Aorta (tissue), 5 donors: ENCODE measurements at regions not wholly inside any gene's neighbourhood (a gene's known extent, or its start where the extent isn't known, plus 50 kb on each side); places are given as distances from the start of the nearest gene placed in this dataset.

Source experiments
- ATAC-seq: fragments of 200-7000 bp; cut with Tn5 transposase; one replicate; pipeline ENCODE4 v1.9.1; 2022; ENCODE audit warnings: moderate library complexity; ENCODE audit not compliant: low FRiP score
- DNase-seq, 2 donors: peaks; one replicate each; pipeline ENCODE4 v3.0.0-alpha.2; 2020
- H3K27ac ChIP-seq, 2 donors: one replicate each; pipeline ENCODE4 v1.5.1; 2013; ENCODE audit warnings: low read length in 2 of 2, mild to moderate bottlenecking in 2 of 2, moderate library complexity in 2 of 2, control low read depth in 1 of 2, inconsistent platforms in 1 of 2, low read depth in 1 of 2
- H3K27me3 ChIP-seq, 2 donors: one replicate each; pipeline ENCODE4 v1.6.1; 2013; ENCODE audit warnings: control low read depth in 1 of 2, low read length in 1 of 2, mild to moderate bottlenecking in 1 of 2, moderate library complexity in 1 of 2; ENCODE audit not compliant: insufficient read depth in 2 of 2, control insufficient read depth in 1 of 2
- H3K36me3 ChIP-seq, 2 donors: one replicate each; pipeline ENCODE4 v1.6.1; 2013; ENCODE audit warnings: control low read depth in 1 of 2, low read length in 1 of 2, mild to moderate bottlenecking in 1 of 2; ENCODE audit not compliant: insufficient read depth in 2 of 2, control insufficient read depth in 1 of 2
- H3K4me1 ChIP-seq, 2 donors: one replicate each; pipeline ENCODE4 v1.6.1; 2013; ENCODE audit warnings: low read length in 2 of 2, control low read depth in 1 of 2, mild to moderate bottlenecking in 1 of 2, moderate library complexity in 1 of 2; ENCODE audit not compliant: insufficient read depth in 2 of 2, control insufficient read depth in 1 of 2
- H3K4me3 ChIP-seq, 2 donors: one replicate each; pipeline ENCODE4 v1.5.1; 2013; ENCODE audit warnings: low read length in 2 of 2, control low read depth in 1 of 2, mild to moderate bottlenecking in 1 of 2
- H3K9me3 ChIP-seq: one replicate; pipeline ENCODE4 v1.6.1; 2013; ENCODE audit warnings: mild to moderate bottlenecking, low read length; ENCODE audit not compliant: control insufficient read depth
- WGBS, 2 donors: extraction: QIAGEN DNeasy Blood & Tissue Kit; methylation state at CpG; one replicate each; pipeline ENCODE4 v1.1.7; 2013; 5-methylcytosine and 5-hydroxymethylcytosine counted together
- intact Hi-C, 2 donors: fragments of 100-400 bp; cut with DNase I; formaldehyde crosslinking; loops; one replicate each; pipeline versions ENCODE4 v1.14.2 to v1.15.0; 2022
- donor health status: healthy with polysubstance abuse.
- donor health status: Bipolar disorder and iron deficiency.
- donor health status: DM: no; HTN: no; CAD: no.
- donor health status: DM: no; HTN: no; CAD: no.
- donor health status: DM: yes; HTN: yes; CAD: no.

DNA sequence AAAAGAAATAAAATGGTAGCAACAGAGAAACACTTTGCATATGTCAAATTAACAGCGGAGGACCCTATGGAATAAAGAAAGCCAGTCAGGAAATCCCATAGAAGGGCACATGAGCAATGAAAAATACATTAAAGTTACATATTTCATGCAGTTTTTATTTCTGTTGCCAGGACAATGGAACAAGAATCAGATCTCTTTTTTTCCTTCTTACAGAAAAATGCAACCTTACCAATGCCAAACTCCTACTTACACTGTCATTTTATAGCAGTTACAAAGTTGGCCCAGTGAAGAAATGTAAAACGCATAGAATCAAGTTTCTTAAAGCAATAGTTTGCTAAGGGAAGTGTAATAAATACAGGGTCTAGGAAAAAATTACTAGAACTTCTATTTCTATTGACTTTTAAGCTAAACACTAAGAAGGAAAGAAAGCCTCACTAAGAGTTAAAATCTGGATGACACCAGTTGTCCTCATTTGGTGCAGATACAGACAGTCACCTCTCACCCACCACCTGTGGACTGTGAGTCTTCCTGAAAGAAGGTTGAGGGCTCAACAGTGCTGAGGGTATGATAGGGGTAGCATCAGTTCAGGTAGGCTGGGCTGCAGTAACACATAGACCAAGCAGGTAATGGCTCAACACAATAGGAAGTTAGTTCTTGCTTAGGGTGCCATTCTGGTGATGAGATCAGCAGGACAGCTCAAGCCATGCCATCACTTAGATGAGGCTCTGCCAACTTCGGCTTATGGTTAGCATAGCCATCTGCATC is 224.6 kb downstream of the ANAPC10 start:
- H3K9me3 ChIP-seq, result no peaks in the 10 kb centered on the region
- ATAC-seq, result no peak
- no peaks in the 10 kb centered on the region for H3K36me3 ChIP-seq
- DNase-seq, result no peak
- H3K4me1 ChIP-seq, result no peaks in the 10 kb centered on the region
- intact Hi-C loops, result no loop called here
- WGBS, 2 donors, result 81 to 88% methylated on average over 3 of the region's 3 CpGs
- no peak overlapping the region for H3K4me3 ChIP-seq
- no peaks in the 10 kb centered on the region for H3K27me3 ChIP-seq
- no peak overlapping the region for H3K27ac ChIP-seq

DNA sequence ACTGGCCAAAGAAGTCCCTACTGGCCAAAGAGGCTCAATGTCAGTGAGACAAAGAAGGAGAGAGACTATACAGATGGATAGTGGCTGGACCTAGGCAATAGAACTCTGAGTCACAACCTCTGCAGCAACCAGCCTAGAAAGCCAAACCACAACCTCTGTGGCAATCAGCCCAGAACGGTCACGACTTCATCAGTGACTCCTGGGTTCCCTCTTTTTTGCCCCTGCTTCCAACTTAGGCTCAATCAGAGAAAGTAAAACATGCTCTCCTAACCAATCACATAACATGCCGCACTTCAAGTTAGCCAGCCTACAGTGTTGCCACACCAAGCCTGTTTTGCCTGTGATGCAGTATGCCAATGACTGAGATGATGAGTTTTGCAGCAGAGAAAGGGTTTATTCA is 203.4 kb downstream of the ANAPC10 start:
- no peaks in the 10 kb centered on the region for H3K4me1 ChIP-seq
- H3K27ac ChIP-seq, result no peak overlapping the region
- intact Hi-C loops, result no loop called here
- WGBS, 2 donors, result 80 to 87% methylated on average over 3 of the region's 3 CpGs
- no peaks in the 10 kb centered on the region for H3K27me3 ChIP-seq
- H3K36me3 ChIP-seq, result no peaks in the 10 kb centered on the region
- no peaks in the 10 kb centered on the region for H3K9me3 ChIP-seq
- ATAC-seq, result no peak
- H3K4me3 ChIP-seq, result no peak overlapping the region
- DNase-seq, result peak in 1 of 2 donors; percentile 71

DNA sequence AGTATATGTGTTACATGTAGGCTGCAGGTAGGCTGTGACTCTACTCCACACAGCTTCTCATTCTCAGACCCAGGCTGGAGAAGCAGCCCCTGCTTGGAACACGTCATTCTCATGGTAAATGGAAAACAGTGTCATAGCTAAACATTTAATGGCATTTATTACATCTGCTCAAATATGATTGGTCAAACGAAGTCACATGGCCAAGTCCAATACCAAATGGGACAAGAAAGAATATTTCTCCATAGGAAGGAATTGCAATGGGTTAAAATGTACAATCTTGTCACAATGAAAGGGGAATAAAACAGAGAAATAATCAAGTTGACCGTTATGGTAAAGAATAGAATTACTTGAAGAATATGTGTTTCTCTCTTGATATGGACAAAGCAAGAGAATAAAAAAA is 198.6 kb downstream of the ANAPC10 start:
- no peak overlapping the region for H3K4me3 ChIP-seq
- no peaks in the 10 kb centered on the region for H3K9me3 ChIP-seq
- WGBS, 2 donors, result 87 to 88% methylated on average over 3 of the region's 3 CpGs
- ATAC-seq (no peak), DNase-seq (no peak)
- H3K27ac ChIP-seq, result no peak overlapping the region
- no peaks in the 10 kb centered on the region for H3K36me3 ChIP-seq
- H3K4me1 ChIP-seq, result no peaks in the 10 kb centered on the region
- no peaks in the 10 kb centered on the region for H3K27me3 ChIP-seq
- intact Hi-C loops, result no loop called here

DNA sequence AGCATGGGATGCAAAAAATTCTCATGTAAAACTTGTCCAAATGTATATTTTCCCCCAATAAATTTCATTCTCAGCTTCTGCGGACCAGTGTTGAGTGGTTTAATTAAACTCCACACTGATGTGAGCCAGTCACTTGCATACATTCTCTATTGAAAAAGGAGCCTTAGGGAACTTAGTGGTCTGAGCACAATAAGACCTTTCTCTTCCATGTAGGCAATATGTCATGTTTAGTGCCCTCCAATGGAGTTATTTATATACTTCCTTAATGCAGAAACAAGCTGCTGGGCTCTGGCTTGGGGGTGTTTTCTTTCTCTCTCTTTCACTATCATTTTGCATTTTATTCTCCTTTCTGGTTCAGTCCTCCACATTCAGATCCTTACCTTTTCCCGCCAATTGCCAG is 196.9 kb downstream of the ANAPC10 start:
- Histone ChIP-seq H3K27ac (no peak overlapping the region), H3K9me3 (no peaks in the 10 kb centered on the region), H3K4me3 (no peak overlapping the region), H3K4me1 (no peaks in the 10 kb centered on the region), H3K36me3 (no peaks in the 10 kb centered on the region), H3K27me3 (no peaks in the 10 kb centered on the region)
- WGBS, 2 donors, result 92 to 97% methylated on average over 2 of the region's 2 CpGs
- ATAC-seq (no peak), DNase-seq (no peak)
- intact Hi-C loops, result no loop called here

DNA sequence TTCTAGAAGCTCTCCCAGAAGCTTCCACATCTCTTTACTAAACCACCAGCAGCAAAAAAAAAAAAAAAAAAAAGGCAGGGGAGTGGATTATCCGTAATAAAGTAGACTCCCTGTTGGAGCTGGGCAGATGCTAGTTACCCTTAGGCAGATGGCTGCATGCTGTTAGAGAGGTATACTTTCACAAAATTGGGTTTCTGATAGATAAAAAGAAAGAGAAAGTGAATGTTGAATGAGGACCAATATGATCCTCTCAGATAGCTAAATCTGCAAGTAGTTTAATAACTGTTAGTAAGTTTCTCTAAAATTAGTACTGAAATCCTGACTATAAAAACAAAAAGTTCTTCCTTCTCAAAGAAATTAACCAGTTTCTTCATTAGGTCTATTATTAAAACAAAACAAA is 195.4 kb downstream of the ANAPC10 start:
- ATAC-seq (no peak), DNase-seq (no peak)
- H3K27me3 ChIP-seq, result no peaks in the 10 kb centered on the region
- intact Hi-C loops, result no loop called here
- no peak overlapping the region for H3K4me3 ChIP-seq
- no peaks in the 10 kb centered on the region for H3K4me1 ChIP-seq
- H3K36me3 ChIP-seq, result no peaks in the 10 kb centered on the region
- WGBS, 2 donors, result 62 to 71% methylated on average over 1 of the region's 1 CpG
- H3K9me3 ChIP-seq, result no peaks in the 10 kb centered on the region
- no peak overlapping the region for H3K27ac ChIP-seq

DNA sequence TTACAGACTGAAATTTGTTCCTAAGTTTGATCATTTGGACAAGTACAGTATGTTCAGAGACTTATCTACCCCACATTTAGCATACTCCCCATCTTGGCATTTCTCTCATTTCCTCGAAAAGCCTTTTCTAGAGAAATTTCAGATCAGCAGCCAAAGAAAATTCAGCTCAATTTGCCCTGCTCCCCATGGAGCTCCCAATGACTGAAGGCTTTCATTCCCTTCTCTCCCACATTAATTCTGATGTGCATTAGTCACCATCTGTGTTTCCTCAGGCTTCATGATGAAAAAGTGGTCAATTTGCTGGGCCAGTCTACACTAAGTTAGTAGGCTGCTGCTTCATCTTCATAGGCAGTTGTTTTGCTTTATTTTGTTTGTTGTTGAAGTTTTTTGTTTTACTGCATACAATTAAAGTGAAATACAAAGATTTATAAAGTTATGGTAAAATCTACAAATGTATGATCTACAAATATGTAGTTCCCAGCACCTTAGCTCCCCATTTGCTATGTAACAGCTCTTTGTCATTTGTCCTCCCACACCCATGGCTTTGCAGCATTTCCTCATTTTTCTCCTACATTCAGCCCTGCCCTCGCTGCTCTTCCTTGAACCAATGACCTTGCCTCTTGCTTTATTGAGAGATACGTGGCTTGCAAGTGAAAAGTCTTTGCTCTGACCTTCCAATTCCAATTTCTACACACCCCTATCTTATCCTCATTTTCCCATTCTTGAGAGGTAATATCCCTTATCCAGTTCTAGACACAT is 193.9 kb downstream of the ANAPC10 start:
- ATAC-seq, result no peak
- Histone ChIP-seq H3K27me3 (no peaks in the 10 kb centered on the region), H3K9me3 (no peaks in the 10 kb centered on the region), H3K27ac (no peak overlapping the region), H3K4me3 (no peak overlapping the region), H3K36me3 (no peaks in the 10 kb centered on the region), H3K4me1 (no peaks in the 10 kb centered on the region)
- no peak for DNase-seq
- WGBS, 2 donors, result 59 to 60% methylated on average over 3 of the region's 3 CpGs
- intact Hi-C loops, result no loop called here

DNA sequence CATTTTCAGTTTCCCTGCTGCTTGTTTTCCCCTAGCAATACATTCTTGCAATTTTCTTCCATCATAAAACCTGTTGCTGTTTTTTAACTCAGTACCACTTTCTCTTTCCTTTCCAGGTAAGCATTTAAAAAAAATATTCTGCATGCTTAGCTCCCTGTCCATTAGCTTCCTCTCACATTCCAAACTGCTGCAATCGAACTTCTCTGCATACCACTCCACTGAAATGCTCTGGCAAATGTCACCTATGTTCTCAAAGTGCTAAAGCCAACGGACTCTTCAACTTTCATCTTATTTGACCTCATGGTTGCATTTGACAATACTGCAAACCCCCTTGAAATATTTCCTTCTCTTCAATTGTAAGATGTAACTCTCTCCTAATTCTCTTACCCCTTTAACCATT is 192.7 kb downstream of the ANAPC10 start:
- H3K4me1 ChIP-seq, result peaks cover 0 to 4% of the 10 kb centered on the region in 2 donors
- H3K9me3 ChIP-seq, result no peaks in the 10 kb centered on the region
- H3K4me3 ChIP-seq, result no peak overlapping the region
- intact Hi-C loops, result no loop called here
- no peaks in the 10 kb centered on the region for H3K27me3 ChIP-seq
- WGBS, 2 donors, result 64 to 66% methylated on average over 2 of the region's 2 CpGs
- DNase-seq, result no peak
- no peak overlapping the region for H3K27ac ChIP-seq
- H3K36me3 ChIP-seq, result no peaks in the 10 kb centered on the region
- ATAC-seq, result no peak

DNA sequence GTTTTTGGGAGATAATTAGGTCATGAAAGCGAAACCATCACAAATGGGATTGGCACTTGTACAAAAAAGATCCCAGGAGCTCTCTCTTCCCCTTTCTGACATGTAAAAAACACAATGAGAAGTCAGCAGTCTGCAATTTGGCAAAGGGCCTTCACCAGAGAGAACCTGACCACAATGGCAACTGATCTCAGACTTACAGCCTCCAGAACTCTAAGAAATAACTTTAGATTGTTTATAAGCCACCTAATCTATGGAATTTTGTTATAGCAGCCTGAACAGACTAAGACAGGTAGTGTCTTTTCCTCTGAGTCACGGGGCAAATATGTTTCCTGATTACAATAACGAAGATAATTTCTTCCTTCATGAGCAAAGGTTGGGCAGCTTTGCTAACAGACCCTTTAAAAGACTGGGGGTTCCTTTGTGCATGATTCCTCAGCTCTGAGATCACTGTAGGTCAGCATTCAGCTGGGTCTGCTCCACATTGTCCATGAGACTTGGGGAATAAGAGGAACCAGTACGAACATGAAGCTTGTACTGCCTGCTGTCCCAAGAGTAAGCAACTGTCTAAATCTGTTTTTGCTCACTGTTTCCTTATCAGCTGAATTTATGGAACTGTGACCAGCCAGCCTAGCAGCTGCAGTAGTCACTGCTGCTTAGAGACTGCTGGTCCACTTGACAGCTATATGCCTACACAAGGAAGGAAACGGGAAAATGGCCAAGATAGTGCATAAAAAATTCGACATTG is 191.6 kb downstream of the ANAPC10 start:
- Histone ChIP-seq H3K9me3 (no peaks in the 10 kb centered on the region), H3K4me1 (peaks cover 0 to 9% of the 10 kb centered on the region in 2 donors), H3K36me3 (no peaks in the 10 kb centered on the region), H3K27me3 (no peaks in the 10 kb centered on the region), H3K27ac (no peak overlapping the region), H3K4me3 (no peak overlapping the region)
- WGBS, 2 donors, result 53 to 56% methylated on average over 6 of the region's 6 CpGs
- peak; percentile 22 for ATAC-seq
- intact Hi-C loops, result no loop called here
- DNase-seq, result no peak
